Kidney (tissue), 13 donors: ENCODE measurements at regions not wholly inside any gene's neighbourhood (a gene's known extent, or its start where the extent isn't known, plus 50 kb on each side); places are given as distances from the start of the nearest gene placed in this dataset.

Experiments
- DNase-seq, 5 donors: peaks; one replicate each; pipeline ENCODE4 v3.0.0-alpha.2; 2013 to 2020
- FAIRE-seq: peaks from 2 replicates; lab custom pipeline; 2012; peaks lifted over from hg19 to GRCh38; lab: Jason Lieb, UNC
- H3K27ac ChIP-seq, 2 donors: one replicate each; pipeline ENCODE4 v1.7.0; 2013; ENCODE audit warnings: low read depth in 2 of 2, low read length in 2 of 2, inconsistent platforms in 1 of 2
- H3K27me3 ChIP-seq: one replicate; pipeline ENCODE4 v1.7.1; 2013; ENCODE audit warnings: low read length, inconsistent platforms; ENCODE audit not compliant: control insufficient read depth, insufficient read depth
- H3K36me3 ChIP-seq, 3 donors: one replicate each; pipeline versions ENCODE4 v1.7.0 to v1.7.1; 2013; ENCODE audit warnings: low read length in 3 of 3, control low read depth in 1 of 3, inconsistent platforms in 1 of 3; ENCODE audit not compliant: insufficient read depth in 3 of 3, control insufficient read depth in 2 of 3
- H3K4me1 ChIP-seq, 3 donors: one replicate each; pipeline versions ENCODE4 v1.7.0 to v1.7.1; 2013; ENCODE audit warnings: low read length in 3 of 3, inconsistent platforms in 1 of 3, low read depth in 1 of 3; ENCODE audit not compliant: control insufficient read depth in 2 of 3, insufficient read depth in 2 of 3
- H3K4me3 ChIP-seq, 3 donors: one replicate each; pipeline versions ENCODE4 v1.7.0 to v1.8.1; 2013; ENCODE audit warnings: low read length in 3 of 3, control low read depth in 1 of 3, inconsistent platforms in 1 of 3
- H3K9ac ChIP-seq, 3 donors: one replicate each; pipeline versions ENCODE4 v1.7.0 to v1.7.1; 2013; ENCODE audit warnings: low read length in 3 of 3, control low read depth in 1 of 3, inconsistent platforms in 1 of 3
- H3K9me3 ChIP-seq, 3 donors: one replicate each; pipeline versions ENCODE4 v1.7.0 to v1.7.1; 2013; ENCODE audit warnings: low read length in 3 of 3, control low read depth in 1 of 3, inconsistent platforms in 1 of 3; ENCODE audit not compliant: control insufficient read depth in 2 of 3, insufficient read depth in 1 of 3
- CTCF ChIP-seq: IDR thresholded peaks from 3 replicates; pipeline ENCODE4 v1.5.1; 2012; ENCODE audit warnings: mild to moderate bottlenecking, moderate library complexity, borderline replicate concordance; ENCODE audit not compliant: insufficient read depth; ENCODE audit errors: extremely low read depth
- intact Hi-C: fragments of 100-400 bp; cut with DNase I; formaldehyde crosslinking; loops from one replicate; pipeline ENCODE4 v1.11.1; 2022
- donor health status: control.
- donor health status: control.
- donor health status: control.
- donor health status: control.
- donor health status: control.
- donor health status: DM: yes; HTN: yes; CAD: no.
- donor health status: Normal renal cell carcinoma (clear cell type).

GRCh38 chrX:69554321-69554947 is 50.3 kb downstream of the NALF2 start:
- Histone ChIP-seq H3K36me3 (no peaks in the 10 kb centered on the region), H3K4me1 (peaks cover 0 to 4% (median 0%) of the 10 kb centered on the region in 3 donors), H3K27ac (no peak overlapping the region), H3K4me3 (no peak overlapping the region), H3K27me3 (no peaks in the 10 kb centered on the region), H3K9ac (no peak overlapping the region), H3K9me3 (no peaks in the 10 kb centered on the region)
- no peak for DNase-seq
- FAIRE-seq: no peak
- intact Hi-C loops: no loop called here
- TF ChIP-seq CTCF: no peak

- intact Hi-C loops: no loop called here
- FAIRE-seq (no peak), DNase-seq (peak in 3 of 5 donors; percentile 34 to 49 (median 43))
- no peak overlapping the region for H3K4me3 ChIP-seq
- no peak overlapping the region for H3K27ac ChIP-seq
- peaks cover 0 to 4% (median 0%) of the 10 kb centered on the region in 3 donors for H3K4me1 ChIP-seq
- H3K9ac ChIP-seq: no peak overlapping the region
- H3K27me3 ChIP-seq: no peaks in the 10 kb centered on the region
- no peaks in the 10 kb centered on the region for H3K9me3 ChIP-seq
- TF ChIP-seq CTCF: no peak
- H3K36me3 ChIP-seq: no peaks in the 10 kb centered on the region
Measured at GRCh38 chrX:69555481-69556041, 51.4 kb downstream of the NALF2 start.

- TF ChIP-seq CTCF: no peak
- FAIRE-seq (peak; percentile 11), DNase-seq (peak; percentile 42 to 79 (median 48))
- Histone ChIP-seq H3K36me3 (no peaks in the 10 kb centered on the region), H3K9me3 (no peaks in the 10 kb centered on the region), H3K27ac (no peak overlapping the region), H3K27me3 (no peaks in the 10 kb centered on the region), H3K4me1 (peaks cover 0 to 4% (median 0%) of the 10 kb centered on the region in 3 donors), H3K9ac (no peak overlapping the region), H3K4me3 (no peak overlapping the region)
- intact Hi-C loops: no loop called here
Measured at GRCh38 chrX:69556060-69557011, 52.2 kb downstream of the NALF2 start.
